Activated CD4-positive, alpha-beta memory T cell treated with anti-CD3 and anti-CD28 coated beads for 36 hours (primary cell): ENCODE measurements at regions not wholly inside any gene's neighbourhood (a gene's known extent, or its start where the extent isn't known, plus 50 kb on each side); places are given as distances from the start of the nearest gene placed in this dataset.

ENCODE experiments used
- CTCF ChIA-PET: fragments of 350-600 bp; sonication (Branson Sonifier 250); formaldehyde crosslinking; loops from one replicate; lab custom pipeline; 2021; ENCODE audit warnings: antibody characterized with exemption, inconsistent platforms; lab: Charles Lee
- POLR2A ChIA-PET: fragments of 350-600 bp; sonication (Branson Sonifier 250); formaldehyde crosslinking; loops from one replicate; lab custom pipeline; 2021; ENCODE audit warnings: antibody characterized with exemption; lab: Charles Lee
- DNase-seq: peaks from one replicate; pipeline ENCODE4 v3.0.0-alpha.2; 2020
- H3K27ac Mint-ChIP-seq: one replicate; pipeline ENCODE4 v1.8.0; 2021; ENCODE audit warnings: mixed read lengths
- H3K27me3 Mint-ChIP-seq: one replicate; pipeline ENCODE4 v1.8.0; 2021; ENCODE audit warnings: mixed read lengths
- H3K36me3 Mint-ChIP-seq: one replicate; pipeline ENCODE4 v1.8.0; 2021; ENCODE audit warnings: mixed read lengths
- H3K4me1 Mint-ChIP-seq: one replicate; pipeline ENCODE4 v1.8.0; 2021; ENCODE audit warnings: low read depth, mixed read lengths
- H3K4me3 Mint-ChIP-seq: one replicate; pipeline ENCODE4 v1.8.0; 2021; ENCODE audit warnings: mild to moderate bottlenecking, mixed read lengths
- H3K9me3 Mint-ChIP-seq: one replicate; pipeline ENCODE4 v1.8.0; 2021; ENCODE audit warnings: mixed read lengths
- intact Hi-C: fragments of 100-400 bp; cut with micrococcal nuclease; formaldehyde crosslinking; loops from one replicate; pipeline ENCODE4 v1.15.1; 2023

DNA sequence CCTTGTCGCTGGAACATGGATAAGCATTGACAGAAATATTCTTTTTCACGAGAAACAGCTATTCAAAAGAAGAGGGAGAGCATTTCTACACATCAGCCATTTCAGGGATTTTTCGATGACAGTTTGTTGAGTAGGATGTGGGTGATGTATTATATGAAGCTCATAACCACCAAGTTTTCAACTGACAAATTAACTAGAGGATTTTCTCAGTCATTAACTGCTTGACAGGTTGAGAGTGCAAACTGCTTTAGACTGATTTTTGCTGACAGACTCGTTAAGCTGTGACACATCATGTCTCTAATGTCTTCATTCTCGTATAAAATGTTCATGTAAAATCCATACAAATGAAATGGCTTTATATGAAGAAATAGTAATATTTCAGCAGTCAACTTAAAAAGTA lies 354.2 kb upstream of the KCNN2 start:
- no peaks in the 10 kb centered on the region for H3K27me3 Mint-ChIP-seq
- no peak overlapping the region for H3K4me3 Mint-ChIP-seq
- ChIA-PET CTCF (no interaction called here), POLR2A (no interaction called here)
- H3K36me3 Mint-ChIP-seq = no peaks in the 10 kb centered on the region
- no peaks in the 10 kb centered on the region for H3K4me1 Mint-ChIP-seq
- H3K9me3 Mint-ChIP-seq = no peaks in the 10 kb centered on the region
- no peak for DNase-seq
- H3K27ac Mint-ChIP-seq = no peak overlapping the region
- intact Hi-C loops = no loop called here

DNA sequence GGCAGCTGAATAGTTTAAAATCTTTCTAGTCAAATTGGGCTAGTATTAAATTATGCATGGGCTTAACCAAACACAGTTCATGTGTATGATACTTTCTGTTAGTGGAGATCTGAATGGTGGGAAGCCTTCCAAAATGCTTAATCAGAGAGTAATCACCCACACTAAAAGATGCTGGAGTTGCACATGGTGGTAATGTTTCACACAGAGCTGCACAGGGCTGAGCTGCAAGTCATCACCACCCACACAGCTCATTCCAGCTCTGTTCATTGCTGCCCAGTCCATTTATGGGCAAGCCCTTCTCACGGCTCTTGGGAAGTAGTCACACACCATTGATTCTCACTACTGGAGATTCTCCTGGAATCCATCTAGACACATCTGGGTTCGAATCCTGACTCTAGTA lies 351.5 kb upstream of the KCNN2 start:
- CTCF ChIA-PET = no interaction called here
- intact Hi-C loops = no loop called here
- POLR2A ChIA-PET = no interaction called here
- H3K27ac Mint-ChIP-seq = no peak overlapping the region
- H3K27me3 Mint-ChIP-seq = no peaks in the 10 kb centered on the region
- no peak overlapping the region for H3K4me3 Mint-ChIP-seq
- H3K36me3 Mint-ChIP-seq = no peaks in the 10 kb centered on the region
- H3K4me1 Mint-ChIP-seq = no peaks in the 10 kb centered on the region
- no peak for DNase-seq
- H3K9me3 Mint-ChIP-seq = no peaks in the 10 kb centered on the region

DNA sequence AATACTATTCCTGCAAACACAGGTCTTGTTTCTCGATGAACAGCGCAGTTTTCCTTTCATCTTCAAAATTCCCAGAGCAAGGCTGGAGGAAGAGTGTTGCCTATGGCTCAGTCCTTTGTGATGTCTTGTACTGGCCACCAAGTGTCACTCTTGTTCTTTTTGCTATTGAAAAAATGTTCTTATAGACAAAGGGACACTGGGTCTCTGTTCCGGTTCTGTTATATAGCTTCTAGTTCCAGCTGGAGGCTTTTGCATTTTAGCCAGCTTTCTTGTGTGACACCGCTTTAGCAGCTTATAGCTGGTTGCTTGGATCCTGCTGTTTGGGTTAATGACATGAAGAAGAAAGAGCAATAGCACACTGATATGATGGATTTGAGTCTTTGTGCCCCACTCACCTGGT lies 343.7 kb upstream of the KCNN2 start:
- Mint-ChIP-seq H3K27me3 (no peaks in the 10 kb centered on the region), H3K36me3 (no peaks in the 10 kb centered on the region), H3K4me3 (no peak overlapping the region), H3K4me1 (no peaks in the 10 kb centered on the region), H3K9me3 (peaks cover 4% of the 10 kb centered on the region), H3K27ac (no peak overlapping the region)
- no peak for DNase-seq
- POLR2A ChIA-PET = no interaction called here
- CTCF ChIA-PET = no interaction called here
- intact Hi-C loops = no loop called here

DNA sequence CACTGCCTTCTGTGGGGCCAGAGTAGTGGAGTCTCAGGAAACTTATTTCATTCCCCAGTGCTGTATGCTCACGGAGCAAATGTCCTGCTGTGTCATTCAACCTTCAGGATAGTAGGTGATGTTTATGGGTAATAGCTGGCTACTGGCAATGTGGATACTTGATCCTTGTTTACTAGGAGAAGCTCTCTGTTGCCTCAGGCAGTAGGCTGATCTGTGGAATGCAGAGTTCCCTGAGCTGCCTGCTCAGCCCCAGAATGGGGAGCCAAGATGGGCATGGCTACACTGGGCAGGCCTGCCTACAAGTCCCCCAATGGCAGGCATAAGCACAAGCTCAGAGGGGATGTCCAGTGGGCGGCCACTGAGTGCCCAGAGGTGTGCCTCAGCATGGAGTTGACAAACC lies 323.1 kb upstream of the KCNN2 start:
- CTCF ChIA-PET = no interaction called here

DNA sequence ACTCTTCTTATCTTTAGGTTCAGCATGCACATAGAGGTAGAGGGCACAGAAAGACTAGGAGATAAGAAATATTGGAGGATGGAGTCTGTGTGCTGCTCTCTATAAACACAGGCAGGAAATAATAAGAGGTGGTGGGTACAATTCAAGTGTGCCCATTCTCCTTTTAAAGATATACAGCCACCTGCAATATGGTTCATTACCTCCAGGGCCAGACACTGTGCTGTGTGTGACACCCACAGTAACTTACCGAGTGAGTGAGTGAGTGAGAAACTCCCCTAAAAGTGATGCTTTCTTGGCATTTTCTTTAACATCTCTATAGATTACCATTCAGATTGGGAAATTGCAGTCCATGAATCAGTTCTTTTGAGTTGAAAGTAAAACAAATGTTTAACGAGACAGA lies 311.8 kb upstream of the KCNN2 start:
- no peaks in the 10 kb centered on the region for H3K4me1 Mint-ChIP-seq
- peaks cover 12% of the 10 kb centered on the region for H3K27me3 Mint-ChIP-seq
- no peak for DNase-seq
- intact Hi-C loops = no loop called here
- ChIA-PET POLR2A (no interaction called here), CTCF (no interaction called here)
- no peak overlapping the region for H3K4me3 Mint-ChIP-seq
- no peak overlapping the region for H3K27ac Mint-ChIP-seq
- H3K9me3 Mint-ChIP-seq = no peaks in the 10 kb centered on the region
- no peaks in the 10 kb centered on the region for H3K36me3 Mint-ChIP-seq

More for the DNA sequence above, 323.1 kb upstream of the KCNN2 start:
- no peak overlapping the region for H3K27ac Mint-ChIP-seq
- H3K36me3 Mint-ChIP-seq = no peaks in the 10 kb centered on the region
- H3K4me3 Mint-ChIP-seq = no peak overlapping the region
- H3K9me3 Mint-ChIP-seq = peaks cover 17% of the 10 kb centered on the region
- no peaks in the 10 kb centered on the region for H3K4me1 Mint-ChIP-seq
- no peak for DNase-seq
- H3K27me3 Mint-ChIP-seq = no peaks in the 10 kb centered on the region
- intact Hi-C loops = no loop called here
- POLR2A ChIA-PET = no interaction called here

DNA sequence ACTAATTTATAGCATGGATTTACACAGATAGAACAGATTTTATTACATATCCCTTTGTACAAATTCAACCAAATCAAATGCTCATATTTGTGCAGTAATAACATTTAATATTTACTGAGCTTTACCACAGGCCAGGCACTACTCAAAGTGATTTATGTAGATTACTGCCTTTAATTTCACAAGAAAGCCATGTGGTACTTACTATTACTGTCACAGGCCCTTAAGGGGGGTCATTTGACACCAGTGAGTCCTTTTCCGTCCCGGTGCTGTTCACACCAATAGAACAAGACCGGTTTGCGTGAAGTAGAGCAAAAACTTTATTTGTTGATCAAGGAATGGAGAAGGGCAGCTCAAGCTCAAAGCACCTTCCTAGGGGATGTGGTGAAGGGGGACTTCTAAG lies 308.5 kb upstream of the KCNN2 start:
- H3K27ac Mint-ChIP-seq = no peak overlapping the region
- ChIA-PET POLR2A (no interaction called here), CTCF (no interaction called here)
- H3K4me3 Mint-ChIP-seq = no peak overlapping the region
- peaks cover 3% of the 10 kb centered on the region for H3K36me3 Mint-ChIP-seq
- intact Hi-C loops = no loop called here
- no peaks in the 10 kb centered on the region for H3K9me3 Mint-ChIP-seq
- H3K4me1 Mint-ChIP-seq = no peaks in the 10 kb centered on the region
- no peak for DNase-seq
- peaks cover 30% of the 10 kb centered on the region for H3K27me3 Mint-ChIP-seq

DNA sequence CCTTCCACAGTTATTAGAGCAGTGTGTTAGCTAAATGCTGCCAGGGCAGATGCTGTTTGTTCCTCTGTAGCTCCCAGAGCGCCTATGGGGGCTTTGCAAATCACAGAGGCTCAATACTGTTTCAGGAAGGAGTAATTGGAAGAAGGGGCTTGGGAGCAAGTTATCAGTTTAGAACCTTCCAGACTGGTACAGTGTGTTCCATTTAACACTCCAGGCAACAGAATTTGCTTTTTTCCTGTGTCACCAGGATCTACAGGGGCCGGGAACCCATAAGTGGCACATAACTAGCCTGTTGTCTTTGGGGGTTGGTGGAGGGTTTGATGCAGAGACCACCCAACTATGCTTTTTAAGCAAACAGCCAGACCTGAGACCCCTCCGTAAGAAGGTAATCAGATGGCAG lies 307.3 kb upstream of the KCNN2 start:
- ChIA-PET CTCF (no interaction called here), POLR2A (no interaction called here)
- intact Hi-C loops = no loop called here
- Mint-ChIP-seq H3K9me3 (no peaks in the 10 kb centered on the region), H3K4me1 (no peaks in the 10 kb centered on the region), H3K27ac (no peak overlapping the region), H3K36me3 (peaks cover 3% of the 10 kb centered on the region), H3K27me3 (peaks cover 30% of the 10 kb centered on the region), H3K4me3 (no peak overlapping the region)
- no peak for DNase-seq

DNA sequence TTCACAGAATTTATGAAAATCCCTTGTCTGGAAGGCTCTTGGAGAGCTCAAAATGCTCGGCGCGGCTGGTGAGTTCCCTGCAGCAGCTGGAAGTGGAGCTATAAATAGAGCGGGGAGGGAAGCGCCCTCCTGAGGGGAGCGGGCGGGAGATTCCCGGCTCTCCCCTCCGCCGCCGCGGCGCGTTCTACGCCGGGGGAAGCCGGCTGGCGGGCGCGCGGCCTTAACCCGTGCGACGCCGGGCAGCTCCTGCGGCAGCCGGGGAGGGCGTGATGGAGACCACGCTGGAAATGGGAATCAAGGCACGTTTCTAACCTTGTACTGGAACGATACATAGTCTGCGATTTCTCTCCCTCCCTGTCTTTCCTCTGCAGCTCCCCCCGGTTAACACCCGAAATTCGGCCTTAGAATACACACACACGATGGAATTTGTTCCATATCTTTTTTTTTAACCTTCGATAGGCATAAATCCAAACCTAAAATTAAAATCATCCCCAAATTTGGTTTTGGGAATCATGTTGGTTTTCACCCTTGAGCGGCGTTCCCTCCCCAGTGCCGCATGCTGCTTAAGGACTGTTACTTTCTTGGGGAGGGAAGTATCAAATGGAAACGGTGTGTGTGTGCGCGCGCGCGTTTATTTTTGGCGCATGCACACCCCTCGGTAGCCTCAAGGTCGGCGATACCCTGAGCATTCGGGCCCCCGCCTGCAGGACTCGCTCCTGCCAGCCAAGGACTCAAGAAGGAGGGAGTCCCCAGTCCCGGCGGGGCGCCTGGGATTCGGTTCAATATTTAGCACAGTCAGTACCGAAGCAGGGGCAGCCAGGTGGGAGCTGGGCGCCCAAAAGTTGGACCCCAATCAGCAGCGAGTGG lies 306.3 kb upstream of the KCNN2 start:
- no peak overlapping the region for H3K27ac Mint-ChIP-seq
- CTCF ChIA-PET = no interaction called here
- DNase-seq = no peak
- H3K4me3 Mint-ChIP-seq = no peak overlapping the region
- POLR2A ChIA-PET = interaction anchor here (0.7 kb wide), 1 partner anchor 9 kb away, joined by 3 read pairs; no protein-coding TSS in a partner anchor
- peaks cover 3% of the 10 kb centered on the region for H3K36me3 Mint-ChIP-seq
- no peaks in the 10 kb centered on the region for H3K9me3 Mint-ChIP-seq
- no peaks in the 10 kb centered on the region for H3K4me1 Mint-ChIP-seq
- intact Hi-C loops = no loop called here
- H3K27me3 Mint-ChIP-seq = peaks cover 30% of the 10 kb centered on the region

DNA sequence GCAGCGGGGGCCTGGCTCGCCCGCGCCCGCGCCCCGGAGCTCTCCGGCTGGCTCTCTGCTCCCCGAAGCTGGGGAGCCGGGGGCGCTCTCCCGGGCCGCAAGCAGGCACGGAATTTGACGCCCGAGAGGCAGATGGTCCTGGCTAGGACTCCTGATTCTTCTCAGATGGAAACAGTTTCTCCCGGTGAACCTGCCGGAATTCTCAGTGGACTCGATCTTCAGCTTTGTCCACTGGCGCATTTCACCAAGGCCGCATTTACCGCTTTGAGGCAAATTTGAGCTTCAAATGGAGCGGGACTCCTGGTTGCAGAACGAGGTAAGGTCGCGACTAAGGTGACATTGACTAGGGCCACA lies 305.7 kb upstream of the KCNN2 start:
- no peak for DNase-seq
- ChIA-PET CTCF (no interaction called here), POLR2A (interaction anchor here (0.7 kb wide), 1 partner anchor 8 kb away, joined by 3 read pairs; no protein-coding TSS in a partner anchor)
- intact Hi-C loops = no loop called here
- Mint-ChIP-seq H3K27ac (no peak overlapping the region), H3K9me3 (no peaks in the 10 kb centered on the region), H3K36me3 (peaks cover 3% of the 10 kb centered on the region), H3K4me3 (no peak overlapping the region), H3K4me1 (no peaks in the 10 kb centered on the region), H3K27me3 (peaks cover 30% of the 10 kb centered on the region)

DNA sequence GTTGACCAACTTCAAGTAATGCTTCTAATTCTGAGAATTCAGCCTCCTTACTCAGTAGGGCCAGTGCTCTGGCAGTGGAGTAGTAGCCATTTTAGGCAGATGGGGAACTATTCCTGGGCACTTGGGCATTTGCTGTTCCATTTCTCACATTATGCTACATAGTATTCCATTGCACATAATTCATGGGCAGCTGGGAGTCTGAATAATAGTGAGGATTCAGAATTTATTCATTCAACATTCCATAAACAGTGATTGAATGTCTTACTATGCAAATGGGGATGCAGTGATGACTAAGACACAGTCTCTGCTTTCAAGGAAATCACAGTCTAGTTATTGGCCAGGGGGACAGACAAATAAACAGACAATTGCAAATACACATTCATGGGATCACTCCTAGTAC lies 301.0 kb upstream of the KCNN2 start:
- Mint-ChIP-seq H3K4me1 (no peaks in the 10 kb centered on the region), H3K36me3 (peaks cover 3% of the 10 kb centered on the region), H3K27ac (no peak overlapping the region), H3K4me3 (no peak overlapping the region), H3K9me3 (no peaks in the 10 kb centered on the region), H3K27me3 (peaks cover 13% of the 10 kb centered on the region)
- ChIA-PET CTCF (no interaction called here), POLR2A (no interaction called here)
- DNase-seq = no peak
- intact Hi-C loops = no loop called here

DNA sequence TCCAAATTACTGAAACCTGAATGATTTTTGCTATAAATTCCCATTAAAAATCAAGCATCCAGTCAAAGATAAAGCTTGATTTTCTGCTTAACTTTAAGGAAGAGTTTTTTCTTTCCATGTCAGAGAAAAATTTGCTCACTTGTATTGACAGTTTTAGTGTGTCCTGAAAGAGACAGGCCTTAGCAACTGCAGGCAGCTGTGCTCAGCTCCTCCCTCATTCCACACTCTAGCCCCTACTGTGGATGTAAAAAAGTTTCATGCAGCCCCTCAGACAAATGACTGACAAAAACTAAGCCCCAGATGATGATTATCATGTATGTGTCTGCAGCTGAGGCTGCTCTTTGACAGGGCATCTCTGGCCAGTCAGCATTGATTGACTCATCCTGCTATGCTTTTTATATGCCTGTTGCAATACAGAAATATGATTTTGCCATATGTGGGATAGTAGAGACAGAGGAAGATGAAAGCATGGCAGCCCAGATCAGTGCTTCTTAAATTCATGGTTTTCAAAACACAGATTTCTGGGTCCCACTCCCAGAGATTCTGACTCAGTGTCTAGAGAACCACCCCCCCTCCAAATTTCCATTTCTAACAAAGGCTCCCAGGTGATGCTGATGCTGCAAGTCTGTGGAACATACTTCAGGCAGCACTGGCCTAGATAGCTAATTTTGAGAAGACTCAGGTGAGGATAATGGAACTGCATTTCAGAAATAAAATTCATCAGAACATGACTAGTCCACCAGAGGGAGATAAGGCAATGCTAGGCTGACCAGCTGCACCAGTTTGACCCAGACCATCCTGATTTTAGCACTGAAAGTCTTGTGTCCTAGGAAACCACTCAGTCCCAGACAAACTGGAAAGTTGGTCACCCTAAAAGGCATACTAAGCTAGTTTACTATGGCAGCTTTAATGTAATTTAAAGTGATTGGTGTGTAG lies 298.7 kb upstream of the KCNN2 start:
- DNase-seq = no peak
- Mint-ChIP-seq H3K27ac (no peak overlapping the region), H3K36me3 (no peaks in the 10 kb centered on the region), H3K9me3 (no peaks in the 10 kb centered on the region), H3K4me3 (no peak overlapping the region), H3K4me1 (no peaks in the 10 kb centered on the region), H3K27me3 (no peaks in the 10 kb centered on the region)
- CTCF ChIA-PET = no interaction called here
- intact Hi-C loops = no loop called here
- POLR2A ChIA-PET = no interaction called here

DNA sequence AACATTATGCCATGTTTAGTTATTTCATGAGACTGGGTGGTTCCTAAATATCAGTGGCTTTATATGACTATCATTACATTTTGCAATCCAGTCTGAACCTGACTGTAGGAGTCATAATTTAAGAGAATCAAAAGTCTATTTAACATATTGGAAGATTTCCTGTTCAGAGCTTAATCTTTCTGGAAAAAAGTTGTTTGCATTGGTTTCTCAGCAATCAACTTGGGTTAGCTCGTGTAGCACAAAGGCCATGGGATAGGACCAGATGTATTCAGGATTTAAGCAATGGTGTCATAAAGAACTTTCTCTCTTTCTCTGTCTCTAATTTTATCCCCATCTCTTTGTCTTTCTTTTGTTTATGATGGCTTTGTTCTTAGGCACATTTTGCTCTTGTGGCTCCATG lies 296.0 kb upstream of the KCNN2 start:
- no peaks in the 10 kb centered on the region for H3K4me1 Mint-ChIP-seq
- no peaks in the 10 kb centered on the region for H3K36me3 Mint-ChIP-seq
- intact Hi-C loops = no loop called here
- H3K9me3 Mint-ChIP-seq = no peaks in the 10 kb centered on the region
- H3K27ac Mint-ChIP-seq = no peak overlapping the region
- H3K4me3 Mint-ChIP-seq = no peak overlapping the region
- ChIA-PET CTCF (no interaction called here), POLR2A (no interaction called here)
- no peak for DNase-seq
- no peaks in the 10 kb centered on the region for H3K27me3 Mint-ChIP-seq
